GM12878 (cell line): ENCODE measurements at regions not wholly inside any gene's neighbourhood (a gene's known extent, or its start where the extent isn't known, plus 50 kb on each side); places are given as distances from the start of the nearest gene placed in this dataset.

Source experiments
- ATAC-seq: fragments of 200-7000 bp; cut with Tn5 transposase; 3 replicates; pipeline ENCODE4 v1.9.1; 2020; ENCODE audit warnings: mild to moderate bottlenecking, moderate library complexity
- BruUV-seq: library from RNA; stranded (reverse); fragments of 400-500 nt; replicated peaks from 2 replicates; lab custom pipeline; 2021; lab: Mats Ljungman, UMichigan
- CTCF ChIA-PET: fragments of 300-600 bp; sonication (Branson Sonifier 250); formaldehyde crosslinking; extraction: SDS; loops from one replicate; lab custom pipeline; 2021; ENCODE audit warnings: inconsistent platforms; lab: Yijun Ruan, JAX
- POLR2A ChIA-PET: fragments of 350-600 bp; formaldehyde crosslinking; extraction: SDS; loops from one replicate; lab custom pipeline; 2021; ENCODE audit warnings: inconsistent platforms; lab: Charles Lee
- RAD21 ChIA-PET: fragments of 300-600 bp; sonication (Branson Sonifier 250); formaldehyde crosslinking; loops from one replicate; lab custom pipeline; 2023; ENCODE audit warnings: antibody characterized with exemption; ENCODE audit not compliant: unreplicated experiment; lab: Charles Lee
- SMC1A ChIA-PET: fragments of 300-600 bp; sonication (Branson Sonifier 250); formaldehyde crosslinking; loops from one replicate; lab custom pipeline; 2023; ENCODE audit not compliant: unreplicated experiment, uncharacterized antibody; lab: Charles Lee
- DNase-seq: peaks from one replicate; pipeline ENCODE4 v3.0.0-alpha.2; 2011; ENCODE audit warnings: low read depth, low spot score
- FAIRE-seq: peaks from 3 replicates; lab custom pipeline; 2011; peaks lifted over from hg19 to GRCh38; lab: Jason Lieb, UNC
- H2AFZ ChIP-seq: 2 replicates; pipeline ENCODE4 v1.6.0; 2011; ENCODE audit warnings: low read depth, low read length, control low read depth; ENCODE audit not compliant: control insufficient read depth
- H3K27ac ChIP-seq: 2 replicates; pipeline ENCODE4 v1.5.1; 2011; ENCODE audit warnings: control low read depth; ENCODE audit not compliant: control insufficient read depth, insufficient read depth
- H3K27me3 ChIP-seq, 2 experiments: replicated peaks in 1 of 2; 2 replicates each; pipeline versions ENCODE4 v1.6.0 to v1.6.1; 2011; ENCODE audit warnings: low read length in 1 of 2; ENCODE audit not compliant: control insufficient read depth in 2 of 2, insufficient read depth in 2 of 2
- H3K36me3 ChIP-seq, 2 experiments: 2 replicates each; pipeline ENCODE4 v1.5.1; 2011; ENCODE audit warnings: low read length in 1 of 2; ENCODE audit not compliant: control insufficient read depth in 2 of 2, insufficient read depth in 2 of 2
- H3K4me1 ChIP-seq: 2 replicates; pipeline ENCODE4 v1.6.1; 2011; ENCODE audit warnings: mild to moderate bottlenecking, low read length, moderate library complexity, mixed read lengths; ENCODE audit not compliant: control insufficient read depth, insufficient read depth
- H3K4me2 ChIP-seq: 2 replicates; pipeline ENCODE4 v1.6.0; 2011; ENCODE audit warnings: control low read depth; ENCODE audit not compliant: control insufficient read depth, insufficient read depth
- H3K4me3 ChIP-seq: fragments of 200-600 bp; sonication (generic); 2 replicates; pipeline ENCODE4 v1.5.1; 2016
- H3K79me2 ChIP-seq: 2 replicates; pipeline ENCODE4 v1.6.0; 2011; ENCODE audit warnings: low read length; ENCODE audit not compliant: control insufficient read depth, insufficient read depth
- H3K9ac ChIP-seq: 2 replicates; pipeline ENCODE4 v1.8.0; 2011; ENCODE audit warnings: low read length, control low read depth, mixed read lengths; ENCODE audit not compliant: control insufficient read depth, insufficient read depth
- H3K9me3 ChIP-seq: replicated peaks from 3 replicates; pipeline ENCODE4 v1.5.1; 2011; ENCODE audit warnings: mild to moderate bottlenecking, low read length; ENCODE audit not compliant: control insufficient read depth, insufficient read depth
- H4K20me1 ChIP-seq: 2 replicates; pipeline ENCODE4 v1.6.0; 2011; ENCODE audit not compliant: control insufficient read depth, insufficient read depth
- CHD1 ChIP-seq: IDR thresholded peaks from 2 replicates; pipeline ENCODE4 v1.6.1; 2012; ENCODE audit warnings: low read depth, low read length, improper control_type of control experiment
- CREB1 ChIP-seq: IDR thresholded peaks from 2 replicates; pipeline ENCODE4 v1.6.1; 2012; ENCODE audit warnings: low read depth, mild to moderate bottlenecking, inconsistent platforms
- MXI1 ChIP-seq: fragments of 150-350 bp; IDR thresholded peaks from 2 replicates; pipeline ENCODE4 v1.6.1; 2011; ENCODE audit warnings: low read depth, mild to moderate bottlenecking, inconsistent platforms, low read length, improper control_type of control experiment
- NFYA ChIP-seq: IDR thresholded peaks from 2 replicates; pipeline ENCODE4 v1.6.1; 2011; ENCODE audit warnings: low read depth, mild to moderate bottlenecking, low read length, improper control_type of control experiment, borderline replicate concordance
- NFYB ChIP-seq: IDR thresholded peaks from 2 replicates; pipeline ENCODE4 v1.6.1; 2011; ENCODE audit warnings: low read depth, mild to moderate bottlenecking, low read length, improper control_type of control experiment, moderate library complexity; ENCODE audit not compliant: insufficient read depth
- POLR2AphosphoS5 ChIP-seq: IDR thresholded peaks from 2 replicates; pipeline ENCODE4 v1.6.1; 2011; ENCODE audit warnings: mild to moderate bottlenecking, low read length, inconsistent platforms
- RCOR1 ChIP-seq: conservative IDR thresholded peaks from 2 replicates; pipeline ENCODE4 v1.6.1; 2012; ENCODE audit warnings: low read depth, low read length, improper control_type of control experiment
- SREBF2 ChIP-seq: IDR thresholded peaks from 2 replicates; pipeline ENCODE4 v1.6.1; 2012; ENCODE audit warnings: mild to moderate bottlenecking, low read length
- ZNF384 ChIP-seq: IDR thresholded peaks from 2 replicates; pipeline ENCODE4 v1.6.1; 2012; ENCODE audit warnings: low read depth, mild to moderate bottlenecking, low read length, improper control_type of control experiment, borderline replicate concordance
- ZNF622 ChIP-seq: fragments of 450-650 bp; IDR thresholded peaks from 2 replicates; pipeline ENCODE4 v1.6.1; 2017; ENCODE audit warnings: mild to moderate bottlenecking, inconsistent platforms
- ZZZ3 ChIP-seq: IDR thresholded peaks from 2 replicates; pipeline ENCODE4 v1.6.1; 2011; ENCODE audit warnings: low read depth; ENCODE audit not compliant: control insufficient read depth, insufficient read length
- WGBS: methylation state at CpG from one replicate; pipeline ENCODE4 v1.1.6; 2016; ENCODE audit warnings: low lambda C conversion rate; ENCODE audit not compliant: insufficient replicate concordance, insufficient coverage; ENCODE audit errors: missing lambda C conversion rate; 5-methylcytosine and 5-hydroxymethylcytosine counted together
- in situ Hi-C: fragments of 300-500 bp; cut with MboI; formaldehyde crosslinking; loops from 9 replicates; pipeline ENCODE4 v1.14.3; 2018; ENCODE audit warnings: mixed read lengths
- intact Hi-C: fragments of 100-400 bp; cut with micrococcal nuclease; formaldehyde crosslinking; loops from one replicate; pipeline ENCODE4 v1.14.2; 2022; ENCODE audit not compliant: unreplicated experiment
- TF ChIP-seq, protein P1 (sequence below): fragments of 450-650 bp; IDR thresholded peaks from 2 replicates; pipeline ENCODE4 v1.6.1; 2016; ENCODE audit warnings: mild to moderate bottlenecking, moderate library complexity, borderline replicate concordance

DNA sequence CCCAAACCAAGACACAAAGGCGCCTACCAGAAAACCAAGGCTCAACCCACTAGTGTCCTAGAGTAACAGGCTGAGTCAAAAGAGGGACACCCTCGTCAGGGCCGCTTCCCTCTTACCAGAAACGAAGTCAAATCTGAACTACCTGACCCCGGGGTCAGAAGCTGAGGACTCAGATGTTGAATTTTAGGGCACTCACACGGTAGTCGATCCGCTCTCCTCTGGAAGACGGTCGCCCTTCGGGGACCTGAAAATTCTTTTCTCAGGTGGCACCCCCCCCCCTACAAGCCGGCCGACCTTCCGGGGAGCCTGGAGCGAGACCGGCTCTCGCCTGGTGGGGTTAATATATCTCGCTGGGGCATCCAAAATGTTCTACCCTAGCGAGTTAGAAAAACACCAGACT lies 121.1 kb upstream of the KCNJ3 start:
- no peaks in the 10 kb centered on the region for H3K4me1 ChIP-seq
- H3K4me2 ChIP-seq = no peak overlapping the region
- no peaks in the 10 kb centered on the region for H3K9me3 ChIP-seq
- FAIRE-seq (no peak), ATAC-seq (no peak), DNase-seq (no peak)
- SMC1A ChIA-PET = no interaction called here
- RAD21 ChIA-PET = no interaction called here
- no peaks in the 10 kb centered on the region for H3K36me3 ChIP-seq
- POLR2A ChIA-PET = no interaction called here
- H3K9ac ChIP-seq = no peak overlapping the region
- H3K4me3 ChIP-seq = no peak overlapping the region
- TF ChIP-seq CHD1 (no peak), ZNF384 (no peak), MXI1 (no peak), RCOR1 (no peak), SREBF2 (no peak), ZZZ3 (no peak), ZNF622 (no peak), NFYB (no peak), POLR2AphosphoS5 (no peak), NFYA (no peak), CREB1 (no peak)
- TF ChIP-seq, protein P1, sequence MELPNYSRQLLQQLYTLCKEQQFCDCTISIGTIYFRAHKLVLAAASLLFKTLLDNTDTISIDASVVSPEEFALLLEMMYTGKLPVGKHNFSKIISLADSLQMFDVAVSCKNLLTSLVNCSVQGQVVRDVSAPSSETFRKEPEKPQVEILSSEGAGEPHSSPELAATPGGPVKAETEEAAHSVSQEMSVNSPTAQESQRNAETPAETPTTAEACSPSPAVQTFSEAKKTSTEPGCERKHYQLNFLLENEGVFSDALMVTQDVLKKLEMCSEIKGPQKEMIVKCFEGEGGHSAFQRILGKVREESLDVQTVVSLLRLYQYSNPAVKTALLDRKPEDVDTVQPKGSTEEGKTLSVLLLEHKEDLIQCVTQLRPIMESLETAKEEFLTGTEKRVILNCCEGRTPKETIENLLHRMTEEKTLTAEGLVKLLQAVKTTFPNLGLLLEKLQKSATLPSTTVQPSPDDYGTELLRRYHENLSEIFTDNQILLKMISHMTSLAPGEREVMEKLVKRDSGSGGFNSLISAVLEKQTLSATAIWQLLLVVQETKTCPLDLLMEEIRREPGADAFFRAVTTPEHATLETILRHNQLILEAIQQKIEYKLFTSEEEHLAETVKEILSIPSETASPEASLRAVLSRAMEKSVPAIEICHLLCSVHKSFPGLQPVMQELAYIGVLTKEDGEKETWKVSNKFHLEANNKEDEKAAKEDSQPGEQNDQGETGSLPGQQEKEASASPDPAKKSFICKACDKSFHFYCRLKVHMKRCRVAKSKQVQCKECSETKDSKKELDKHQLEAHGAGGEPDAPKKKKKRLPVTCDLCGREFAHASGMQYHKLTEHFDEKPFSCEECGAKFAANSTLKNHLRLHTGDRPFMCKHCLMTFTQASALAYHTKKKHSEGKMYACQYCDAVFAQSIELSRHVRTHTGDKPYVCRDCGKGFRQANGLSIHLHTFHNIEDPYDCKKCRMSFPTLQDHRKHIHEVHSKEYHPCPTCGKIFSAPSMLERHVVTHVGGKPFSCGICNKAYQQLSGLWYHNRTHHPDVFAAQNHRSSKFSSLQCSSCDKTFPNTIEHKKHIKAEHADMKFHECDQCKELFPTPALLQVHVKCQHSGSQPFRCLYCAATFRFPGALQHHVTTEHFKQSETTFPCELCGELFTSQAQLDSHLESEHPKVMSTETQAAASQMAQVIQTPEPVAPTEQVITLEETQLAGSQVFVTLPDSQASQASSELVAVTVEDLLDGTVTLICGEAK = no peak
- H3K27me3 ChIP-seq = no peaks in the 10 kb centered on the region
- WGBS = 62% methylated on average over 18 of the region's 19 CpGs
- BruUV-seq = no TSS peak
- H3K27ac ChIP-seq = no peak overlapping the region
- H4K20me1 ChIP-seq = no peaks in the 10 kb centered on the region
- H3K79me2 ChIP-seq = no peaks in the 10 kb centered on the region
- intact Hi-C loops (no loop called here), in situ Hi-C loops (no loop called here)
- no peak overlapping the region for H2AFZ ChIP-seq
- CTCF ChIA-PET = no interaction called here
